ENCODE measurements at regions not wholly inside any gene's neighbourhood (a gene's known extent, or its start where the extent isn't known, plus 50 kb on each side); places are given as distances from the start of the nearest gene placed in this dataset.

GRCh38 chr14:25658988-25659387 is 609.0 kb upstream of the STXBP6 start:
- TF ChIP-seq CTCF (conservative IDR thresholded peaks at IDR 0.05 in 1 of 2, IDR thresholded peaks at IDR 0.05 in 1 of 2; ENCODE audit: extremely low read depth in 1 of 2, insufficient read depth in 1 of 2, low read depth in 1 of 2, low read length in 2 of 2) (no peak), EZH2 (IDR thresholded peaks at IDR 0.05; ENCODE audit: borderline replicate concordance, low read length) (no peak)
